ENCODE measurements at regions not wholly inside any gene's neighbourhood (a gene's known extent, or its start where the extent isn't known, plus 50 kb on each side); places are given as distances from the start of the nearest gene placed in this dataset.

- TF ChIP-seq NFIC (IDR thresholded peaks at IDR 0.05; ENCODE audit: borderline replicate concordance) (no peak), CTCF (IDR thresholded peaks at IDR 0.05) (no peak), REST (IDR thresholded peaks at IDR 0.05; ENCODE audit: low read depth, low read length) (no peak), RCOR1 (IDR thresholded peaks at IDR 0.05; ENCODE audit: low read length) (no peak)
Observed at GRCh38 chr9:90325913-90326653, 316.5 kb downstream of the DIRAS2 start.

All from SK-N-SH (cell line).